IMR-90 (cell line): ENCODE measurements at regions not wholly inside any gene's neighbourhood (a gene's known extent, or its start where the extent isn't known, plus 50 kb on each side); places are given as distances from the start of the nearest gene placed in this dataset.

Experiments
- ATAC-seq: fragments of 200-7000 bp; cut with Tn5 transposase; 2 replicates; pipeline ENCODE4 v1.9.1; 2020; ENCODE audit warnings: low read depth, mild to moderate bottlenecking, moderate library complexity
- BruUV-seq: library from RNA; stranded (reverse); fragments of 400-500 nt; replicated peaks from 2 replicates; lab custom pipeline; 2021; lab: Mats Ljungman, UMichigan
- CTCF ChIA-PET: fragments of 300-600 bp; formaldehyde crosslinking; extraction: SDS; loops from one replicate; lab custom pipeline; 2021; ENCODE audit warnings: antibody characterized with exemption; lab: Yijun Ruan, JAX
- POLR2A ChIA-PET: fragments of 300-600 bp; sonication (Branson Sonifier 250); formaldehyde crosslinking; loops from one replicate; lab custom pipeline; 2022; ENCODE audit warnings: antibody characterized with exemption; ENCODE audit not compliant: unreplicated experiment; lab: Charles Lee
- DNase-seq: peaks from one replicate; pipeline ENCODE4 v3.0.0; 2013
- H2AFZ ChIP-seq: replicated peaks from 2 replicates; pipeline ENCODE3; 2013; ENCODE audit warnings: low read length, mild to moderate bottlenecking; ENCODE audit not compliant: poor library complexity
- H2AK5ac ChIP-seq: 2 replicates; pipeline ENCODE4 v1.6.1; 2013; ENCODE audit warnings: low read depth, low read length, inconsistent platforms
- H2AK9ac ChIP-seq: replicated peaks from 2 replicates; pipeline ENCODE3; 2013; ENCODE audit warnings: mild to moderate bottlenecking, low read depth, low read length, moderate library complexity; ENCODE audit not compliant: poor library complexity
- H2BK120ac ChIP-seq: 2 replicates; pipeline ENCODE4 v1.6.1; 2013; ENCODE audit warnings: low read depth, low read length, inconsistent platforms
- H2BK15ac ChIP-seq: 3 replicates; pipeline ENCODE4 v1.6.1; 2013; ENCODE audit warnings: low read depth, low read length, inconsistent platforms
- H2BK20ac ChIP-seq: 2 replicates; pipeline ENCODE4 v1.6.1; 2013; ENCODE audit warnings: low read depth, mild to moderate bottlenecking, inconsistent platforms, low read length, moderate library complexity
- H2BK5ac ChIP-seq: 2 replicates; pipeline ENCODE4 v1.6.1; 2013; ENCODE audit warnings: mild to moderate bottlenecking, low read depth, low read length, inconsistent platforms; ENCODE audit not compliant: poor library complexity, severe bottlenecking
- H3K14ac ChIP-seq: replicated peaks from 2 replicates; pipeline ENCODE4 v1.6.1; 2013; ENCODE audit warnings: low read depth, low read length, inconsistent platforms
- H3K18ac ChIP-seq: 2 replicates; pipeline ENCODE4 v1.6.1; 2013; ENCODE audit warnings: low read depth, low read length, control low read depth
- H3K23ac ChIP-seq: 2 replicates; pipeline ENCODE4 v1.6.1; 2013; ENCODE audit warnings: low read depth, low read length, inconsistent platforms
- H3K27ac ChIP-seq: 2 replicates; pipeline ENCODE4 v1.5.1; 2013; ENCODE audit warnings: mild to moderate bottlenecking, control low read depth, low read length; ENCODE audit not compliant: insufficient read depth
- H3K27me3 ChIP-seq: 2 replicates; pipeline ENCODE4 v1.6.1; 2013; ENCODE audit warnings: low read length; ENCODE audit not compliant: control insufficient read depth, insufficient read depth
- H3K36me3 ChIP-seq: 2 replicates; pipeline ENCODE4 v1.6.1; 2013; ENCODE audit warnings: low read length, mixed read lengths; ENCODE audit not compliant: control insufficient read depth, insufficient read depth
- H3K4ac ChIP-seq: 2 replicates; pipeline ENCODE4 v1.6.1; 2013; ENCODE audit warnings: low read depth, low read length, inconsistent platforms
- H3K4me1 ChIP-seq: 2 replicates; pipeline ENCODE4 v1.6.1; 2013; ENCODE audit warnings: low read length, mixed read lengths; ENCODE audit not compliant: control insufficient read depth, insufficient read depth
- H3K4me2 ChIP-seq: 2 replicates; pipeline ENCODE4 v1.6.1; 2013; ENCODE audit warnings: low read depth, mild to moderate bottlenecking, control low read depth, low read length, moderate library complexity
- H3K4me3 ChIP-seq: 2 replicates; pipeline ENCODE4 v1.5.1; 2013; ENCODE audit warnings: low read depth, mild to moderate bottlenecking, control low read depth, low read length, moderate library complexity; ENCODE audit not compliant: insufficient read depth
- H3K56ac ChIP-seq: 2 replicates; pipeline ENCODE4 v1.6.1; 2013; ENCODE audit warnings: low read length, inconsistent platforms; ENCODE audit not compliant: insufficient read depth; ENCODE audit errors: extremely low read depth
- H3K79me1 ChIP-seq, 2 experiments: 2 replicates each; pipeline ENCODE4 v1.6.1; 2013; ENCODE audit warnings: low read length in 2 of 2, inconsistent platforms in 1 of 2, low read depth in 1 of 2
- H3K9ac ChIP-seq: 2 replicates; pipeline ENCODE4 v1.6.1; 2013; ENCODE audit warnings: low read depth, low read length, control low read depth
- H3K9me1 ChIP-seq: 2 replicates; pipeline ENCODE4 v1.6.1; 2013; ENCODE audit warnings: low read length, inconsistent platforms; ENCODE audit not compliant: insufficient read depth
- H3K9me3 ChIP-seq: 2 replicates; pipeline ENCODE4 v1.6.1; 2013; ENCODE audit warnings: low read length; ENCODE audit not compliant: control insufficient read depth, insufficient read depth
- H4K20me1 ChIP-seq: 2 replicates; pipeline ENCODE4 v1.6.1; 2013; ENCODE audit warnings: low read length, inconsistent platforms; ENCODE audit not compliant: insufficient read depth
- H4K5ac ChIP-seq: 2 replicates; pipeline ENCODE4 v1.6.1; 2013; ENCODE audit warnings: mild to moderate bottlenecking, low read depth, low read length, control low read depth
- H4K8ac ChIP-seq, 2 experiments: 2 replicates each; pipeline ENCODE4 v1.6.1; 2013; ENCODE audit warnings: low read depth in 2 of 2, low read length in 2 of 2, control low read depth in 1 of 2, inconsistent platforms in 1 of 2
- H4K91ac ChIP-seq: 2 replicates; pipeline ENCODE4 v1.6.1; 2013; ENCODE audit warnings: low read depth, low read length, inconsistent platforms; ENCODE audit not compliant: insufficient read depth
- MAZ ChIP-seq: IDR thresholded peaks from 2 replicates; pipeline ENCODE4 v1.6.1; 2012; ENCODE audit warnings: low read depth, mild to moderate bottlenecking, low read length, improper control_type of control experiment, moderate library complexity, borderline replicate concordance
- whole genome bisulfite sequencing, 2 experiments: methylation state at CpG; one replicate each; pipeline versions ENCODE4 v1.1.5 to v1.1.7; 2013; ENCODE audit warnings: missing lambda C conversion rate in 2 of 2; ENCODE audit not compliant: insufficient read length in 1 of 2; ENCODE audit errors: extremely low coverage in 2 of 2; 5-methylcytosine and 5-hydroxymethylcytosine counted together
- dilution Hi-C: fragments of 300-500 bp; cut with HindIII; formaldehyde crosslinking; loops from one replicate; pipeline ENCODE4 v1.14.3; 2018; ENCODE audit warnings: low sequenced_read_pairs; ENCODE audit not compliant: unreplicated experiment
- in situ Hi-C: fragments of 300-500 bp; cut with MboI; formaldehyde crosslinking; loops from 3 replicates; pipeline ENCODE4 v1.14.3; 2019; ENCODE audit warnings: low sequenced_read_pairs, inconsistent platforms, mixed read lengths
- intact Hi-C: fragments of 100-400 bp; cut with micrococcal nuclease; formaldehyde crosslinking; loops from 2 replicates; pipeline ENCODE4 v1.10.0; 2022
- TF ChIP-seq, protein P1 (sequence below): conservative IDR thresholded peaks from 2 replicates; pipeline ENCODE4 v1.5.1; 2012; ENCODE audit warnings: mild to moderate bottlenecking, low read depth, low read length, improper control_type of control experiment

DNA sequence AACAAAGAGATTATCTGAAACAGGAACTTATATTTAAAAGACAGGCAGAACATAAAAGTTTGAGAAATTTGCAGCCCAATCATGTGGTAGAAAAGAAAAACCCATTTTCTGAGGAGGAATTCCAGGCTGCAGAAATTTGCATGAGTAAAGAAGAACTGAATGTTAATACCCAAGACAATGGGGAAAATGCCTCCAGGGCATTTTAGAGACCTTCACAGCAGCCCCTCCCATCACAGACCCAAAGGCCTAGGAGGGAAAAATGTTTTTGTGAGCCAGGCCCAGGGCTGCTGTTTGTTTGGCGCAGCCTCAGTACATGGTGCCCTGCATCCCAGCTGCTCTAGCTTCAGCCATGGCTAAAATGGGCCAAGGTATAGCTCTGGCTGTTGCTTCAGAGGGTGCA, 554.3 kb upstream of the CHRM3 start:
- CTCF ChIA-PET = no interaction called here
- Histone ChIP-seq H3K14ac (no peak overlapping the region), H3K4me1 (no peaks in the 10 kb centered on the region), H3K9me3 (peaks cover 7% of the 10 kb centered on the region; the same call in 1 of the 2 replicates), H3K4me2 (no peak overlapping the region), H3K9ac (no peak overlapping the region), H3K4ac (no peak overlapping the region), H3K18ac (no peak overlapping the region), H3K56ac (no peak overlapping the region), H2AK5ac (no peak overlapping the region), H2BK15ac (no peak overlapping the region), H3K23ac (no peak overlapping the region), H3K36me3 (no peaks in the 10 kb centered on the region), H3K4me3 (no peak overlapping the region), H3K79me1 (no peaks in the 10 kb centered on the region), H2AK9ac (no peak overlapping the region), H4K20me1 (no peaks in the 10 kb centered on the region), H4K91ac (no peak overlapping the region), H4K8ac (no peak overlapping the region), H2BK5ac (no peak overlapping the region), H3K27ac (no peak overlapping the region), H2BK20ac (no peak overlapping the region), H3K9me1 (no peaks in the 10 kb centered on the region), H2AFZ (no peak overlapping the region), H4K5ac (no peak overlapping the region), H2BK120ac (no peak overlapping the region), H3K27me3 (no peaks in the 10 kb centered on the region)
- TF ChIP-seq, protein P1, sequence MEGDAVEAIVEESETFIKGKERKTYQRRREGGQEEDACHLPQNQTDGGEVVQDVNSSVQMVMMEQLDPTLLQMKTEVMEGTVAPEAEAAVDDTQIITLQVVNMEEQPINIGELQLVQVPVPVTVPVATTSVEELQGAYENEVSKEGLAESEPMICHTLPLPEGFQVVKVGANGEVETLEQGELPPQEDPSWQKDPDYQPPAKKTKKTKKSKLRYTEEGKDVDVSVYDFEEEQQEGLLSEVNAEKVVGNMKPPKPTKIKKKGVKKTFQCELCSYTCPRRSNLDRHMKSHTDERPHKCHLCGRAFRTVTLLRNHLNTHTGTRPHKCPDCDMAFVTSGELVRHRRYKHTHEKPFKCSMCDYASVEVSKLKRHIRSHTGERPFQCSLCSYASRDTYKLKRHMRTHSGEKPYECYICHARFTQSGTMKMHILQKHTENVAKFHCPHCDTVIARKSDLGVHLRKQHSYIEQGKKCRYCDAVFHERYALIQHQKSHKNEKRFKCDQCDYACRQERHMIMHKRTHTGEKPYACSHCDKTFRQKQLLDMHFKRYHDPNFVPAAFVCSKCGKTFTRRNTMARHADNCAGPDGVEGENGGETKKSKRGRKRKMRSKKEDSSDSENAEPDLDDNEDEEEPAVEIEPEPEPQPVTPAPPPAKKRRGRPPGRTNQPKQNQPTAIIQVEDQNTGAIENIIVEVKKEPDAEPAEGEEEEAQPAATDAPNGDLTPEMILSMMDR = no peak
- TF ChIP-seq MAZ = no peak
- no TSS peak for BruUV-seq
- WGBS, 2 experiments = 100% methylated on average over 1 of the region's 1 CpG; no CpG with 5 or more reads in 1 of the 2 experiments
- POLR2A ChIA-PET = no interaction called here
- dilution Hi-C loops = no loop called here
- ATAC-seq (no peak), DNase-seq (no peak)
- in situ Hi-C loops = no loop called here
- intact Hi-C loops = no loop called here
